ENCODE measurements at regions not wholly inside any gene's neighbourhood (a gene's known extent, or its start where the extent isn't known, plus 50 kb on each side); places are given as distances from the start of the nearest gene placed in this dataset.

DNA sequence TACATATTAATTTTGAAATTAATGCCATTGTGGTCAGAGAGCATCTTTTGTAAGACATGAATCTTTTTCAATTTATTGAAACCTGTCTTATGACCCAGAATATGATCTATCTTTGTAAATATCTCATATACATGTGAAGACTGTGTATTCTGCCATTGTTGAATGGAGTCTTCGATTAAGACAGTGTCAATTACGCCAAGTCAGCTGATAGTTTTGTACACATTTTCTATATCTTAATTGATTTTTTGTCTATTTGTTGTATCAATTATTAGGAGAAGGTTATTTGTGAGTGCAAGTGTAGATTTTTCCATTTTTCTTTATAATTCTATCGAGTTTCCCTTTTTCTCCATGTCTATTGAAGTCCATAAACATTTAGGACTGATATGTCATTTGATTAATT, 471.6 kb downstream of the MED10 start:
- H3K9me3 Mint-ChIP-seq: peaks cover 0 to 5% (median 0%) of the 10 kb centered on the region in 8 donors
- no peaks in the 10 kb centered on the region for H3K36me3 ChIP-seq (ENCODE audit: insufficient read depth, low read length)
- CTCF ChIA-PET (ENCODE audit: partially characterized antibody): no interaction called here

DNA sequence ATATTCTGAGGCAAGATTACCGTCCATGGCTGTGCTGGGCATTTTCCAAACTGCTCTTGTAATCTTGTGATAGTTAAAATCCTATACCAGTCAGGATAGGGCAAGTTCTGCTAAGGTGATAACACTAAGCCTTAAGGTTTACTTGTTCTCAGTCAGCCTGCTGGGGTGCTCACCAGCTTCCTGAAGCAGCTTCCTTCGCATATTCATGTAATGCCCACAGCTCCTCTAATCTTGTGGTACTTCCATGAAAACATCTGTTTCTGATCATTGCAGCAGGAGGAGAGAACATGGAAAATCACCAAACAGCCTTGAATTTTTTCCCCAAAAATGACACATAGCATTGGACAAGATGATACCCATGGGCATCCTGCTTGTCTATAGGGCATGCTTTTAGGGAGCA, 473.2 kb downstream of the MED10 start:
- H3K9me3 ChIP-seq (ENCODE audit: control insufficient read depth in 1 of 2, low read length in 2 of 2): no peaks in the 10 kb centered on the region
- no peak overlapping the region for H3K27ac ChIP-seq (ENCODE audit: low read depth, low read length)
- H3K36me3 ChIP-seq (ENCODE audit: insufficient read depth, low read length): no peaks in the 10 kb centered on the region
- no peak overlapping the region for H3K4me3 ChIP-seq (ENCODE audit: low read length in 2 of 2)
- Mint-ChIP-seq H3K27ac (no peak overlapping the region), H3K4me1 (no peaks in the 10 kb centered on the region), H3K4me3 (no peak overlapping the region), H3K27me3 (peaks cover 3% of the 10 kb centered on the region in 2 donors), H3K36me3 (no peaks in the 10 kb centered on the region), H3K9me3 (peaks cover 0 to 5% (median under 1%) of the 10 kb centered on the region in 8 donors)
- ChIA-PET CTCF (ENCODE audit: partially characterized antibody) (no interaction called here), POLR2A (ENCODE audit: partially characterized antibody) (no interaction called here)
- no peak for DNase-seq
- no peaks in the 10 kb centered on the region for H3K4me1 ChIP-seq (ENCODE audit: insufficient read depth, low read length)
- intact Hi-C loops (cut with micrococcal nuclease): no loop called here
- no peaks in the 10 kb centered on the region for H3K27me3 ChIP-seq (ENCODE audit: insufficient read depth, low read length)

More for the DNA sequence above, 471.6 kb downstream of the MED10 start:
- Histone ChIP-seq H3K27me3 (ENCODE audit: insufficient read depth, low read length) (no peaks in the 10 kb centered on the region), H3K9me3 (ENCODE audit: control insufficient read depth in 1 of 2, low read length in 2 of 2) (no peaks in the 10 kb centered on the region), H3K4me3 (ENCODE audit: low read length in 2 of 2) (no peak overlapping the region), H3K4me1 (ENCODE audit: insufficient read depth, low read length) (no peaks in the 10 kb centered on the region), H3K27ac (ENCODE audit: low read depth, low read length) (no peak overlapping the region)
- DNase-seq: no peak
- H3K4me3 Mint-ChIP-seq: no peak overlapping the region
- H3K27me3 Mint-ChIP-seq: peaks cover 3% of the 10 kb centered on the region in 2 donors
- POLR2A ChIA-PET (ENCODE audit: partially characterized antibody): no interaction called here
- no peaks in the 10 kb centered on the region for H3K4me1 Mint-ChIP-seq
- H3K27ac Mint-ChIP-seq: no peak overlapping the region
- intact Hi-C loops (cut with micrococcal nuclease): no loop called here
- no peaks in the 10 kb centered on the region for H3K36me3 Mint-ChIP-seq

DNA sequence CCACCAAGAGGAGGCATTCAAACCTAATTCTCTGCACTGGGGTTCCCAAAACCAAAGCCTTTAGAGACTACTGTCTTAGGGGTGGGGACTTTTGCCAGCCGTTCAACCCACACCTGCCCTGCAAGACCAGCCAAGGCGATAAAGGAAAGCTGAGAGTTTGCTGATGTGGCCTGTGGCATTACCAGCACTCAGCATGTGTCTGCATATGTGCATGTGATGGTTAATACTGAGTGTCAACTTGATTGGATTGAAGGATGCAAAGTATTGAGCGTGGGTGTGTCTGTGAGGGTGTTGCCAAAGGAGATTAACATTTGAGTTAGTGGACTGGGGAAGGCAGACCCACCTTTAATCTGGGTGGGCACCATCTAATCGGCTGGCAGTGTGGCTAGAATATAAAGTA, 474.2 kb downstream of the MED10 start:
- no peaks in the 10 kb centered on the region for H3K4me1 Mint-ChIP-seq
- Histone ChIP-seq H3K4me1 (ENCODE audit: insufficient read depth, low read length) (no peaks in the 10 kb centered on the region), H3K9me3 (ENCODE audit: control insufficient read depth in 1 of 2, low read length in 2 of 2) (no peaks in the 10 kb centered on the region), H3K27me3 (ENCODE audit: insufficient read depth, low read length) (no peaks in the 10 kb centered on the region), H3K4me3 (ENCODE audit: low read length in 2 of 2) (no peak overlapping the region), H3K27ac (ENCODE audit: low read depth, low read length) (no peak overlapping the region), H3K36me3 (ENCODE audit: insufficient read depth, low read length) (no peaks in the 10 kb centered on the region)
- no peak overlapping the region for H3K4me3 Mint-ChIP-seq
- intact Hi-C loops (cut with micrococcal nuclease): no loop called here
- no peak overlapping the region for H3K27ac Mint-ChIP-seq
- H3K9me3 Mint-ChIP-seq: peaks cover 0 to 5% (median 2%) of the 10 kb centered on the region in 8 donors
- no peaks in the 10 kb centered on the region for H3K36me3 Mint-ChIP-seq
- no peak for DNase-seq
- ChIA-PET CTCF (ENCODE audit: partially characterized antibody) (no interaction called here), POLR2A (ENCODE audit: partially characterized antibody) (no interaction called here)
- H3K27me3 Mint-ChIP-seq: peaks cover 1 to 2% of the 10 kb centered on the region in 2 donors

DNA sequence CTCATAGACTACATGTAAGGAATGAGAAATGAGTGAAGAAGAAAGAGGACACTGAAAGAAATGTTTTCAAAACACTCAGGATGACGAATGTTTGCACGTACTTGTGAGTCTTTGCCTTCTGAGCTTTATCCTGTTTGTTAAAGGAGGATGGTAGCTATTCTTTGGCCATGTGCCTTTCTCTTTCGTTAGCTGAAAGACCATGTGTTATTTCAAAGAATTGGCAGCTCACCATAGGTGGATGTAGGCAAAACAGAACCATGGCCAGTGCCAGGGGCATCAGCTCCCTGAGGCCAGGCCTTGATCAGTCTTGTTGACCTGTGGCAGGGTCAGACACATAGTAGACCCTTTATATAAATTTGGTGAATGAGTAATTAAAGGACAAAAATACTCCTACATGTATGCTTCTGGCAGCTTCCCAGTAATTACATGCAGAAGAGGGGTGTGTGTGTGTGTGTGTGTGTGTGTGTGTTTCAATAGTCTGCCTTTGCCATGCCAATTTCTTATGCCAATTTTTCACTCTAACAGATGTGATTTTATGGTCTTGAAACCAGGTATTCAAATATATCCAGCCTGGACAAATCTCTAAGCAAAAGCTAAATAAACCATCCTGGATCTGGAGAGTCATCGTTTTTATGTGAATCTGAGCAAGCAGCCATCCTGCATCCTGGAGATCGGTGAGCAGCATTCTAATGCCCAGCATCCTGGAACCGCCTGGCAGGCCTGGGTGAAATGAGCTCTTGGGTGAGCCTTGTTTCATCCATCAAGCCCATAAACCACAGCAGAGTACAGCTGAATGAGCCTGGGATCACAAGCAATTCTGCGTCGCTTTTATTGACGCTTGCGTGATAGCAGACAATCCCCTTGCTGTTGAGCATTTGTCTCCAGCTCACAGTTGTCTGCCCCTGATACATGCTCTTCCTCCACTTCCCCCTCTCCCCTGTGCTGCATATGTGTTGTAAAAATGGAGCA, 475.4 kb downstream of the MED10 start:
- Mint-ChIP-seq H3K9me3 (peaks cover 0 to 5% (median 2%) of the 10 kb centered on the region in 8 donors), H3K36me3 (no peaks in the 10 kb centered on the region), H3K27me3 (no peaks in the 10 kb centered on the region), H3K4me1 (no peaks in the 10 kb centered on the region), H3K27ac (no peak overlapping the region), H3K4me3 (no peak overlapping the region)
- intact Hi-C loops (cut with micrococcal nuclease): no loop called here
- no peak overlapping the region for H3K4me3 ChIP-seq (ENCODE audit: low read length in 2 of 2)
- H3K27ac ChIP-seq (ENCODE audit: low read depth, low read length): no peak overlapping the region
- no peaks in the 10 kb centered on the region for H3K4me1 ChIP-seq (ENCODE audit: insufficient read depth, low read length)
- ChIA-PET POLR2A (ENCODE audit: partially characterized antibody) (no interaction called here), CTCF (ENCODE audit: partially characterized antibody) (no interaction called here)
- H3K9me3 ChIP-seq (ENCODE audit: control insufficient read depth in 1 of 2, low read length in 2 of 2): no peaks in the 10 kb centered on the region
- DNase-seq: no peak
- H3K27me3 ChIP-seq (ENCODE audit: insufficient read depth, low read length): no peaks in the 10 kb centered on the region
- no peaks in the 10 kb centered on the region for H3K36me3 ChIP-seq (ENCODE audit: insufficient read depth, low read length)

DNA sequence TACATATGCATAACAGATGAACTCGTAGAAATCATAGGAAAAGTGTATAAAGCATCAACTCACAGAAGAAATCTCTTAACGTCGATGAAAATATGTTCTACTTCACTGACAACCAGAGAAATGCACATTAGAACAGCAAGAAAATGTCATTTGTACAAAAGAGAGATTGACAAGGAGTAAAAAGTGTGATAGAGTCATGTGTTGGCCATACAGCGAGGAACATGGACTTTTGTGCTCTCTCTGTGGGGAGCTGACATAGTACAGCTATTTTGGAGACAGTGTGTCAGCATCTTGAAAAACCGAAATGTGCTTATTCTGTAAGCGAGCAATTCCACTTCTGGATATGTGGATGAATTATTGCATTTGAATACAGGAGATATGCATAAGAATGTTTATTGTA, 477.9 kb downstream of the ICE1 start:
- H3K36me3 Mint-ChIP-seq: no peaks in the 10 kb centered on the region
- H3K27ac ChIP-seq (ENCODE audit: low read depth, low read length): no peak overlapping the region
- no peaks in the 10 kb centered on the region for H3K27me3 ChIP-seq (ENCODE audit: insufficient read depth, low read length)
- no peak for DNase-seq
- H3K27ac Mint-ChIP-seq: no peak overlapping the region
- no peak overlapping the region for H3K4me3 ChIP-seq (ENCODE audit: low read length in 2 of 2)
- CTCF ChIA-PET (ENCODE audit: partially characterized antibody): interaction anchor here (1.2 kb wide), 1 partner anchor 13 kb away, joined by 3 read pairs; no protein-coding TSS in a partner anchor
- H3K4me1 Mint-ChIP-seq: no peaks in the 10 kb centered on the region
- H3K27me3 Mint-ChIP-seq: no peaks in the 10 kb centered on the region
- no peak overlapping the region for H3K4me3 Mint-ChIP-seq
- POLR2A ChIA-PET (ENCODE audit: partially characterized antibody): no interaction called here
- peaks cover 0 to 5% (median 2%) of the 10 kb centered on the region in 8 donors for H3K9me3 Mint-ChIP-seq
- H3K4me1 ChIP-seq (ENCODE audit: insufficient read depth, low read length): no peaks in the 10 kb centered on the region
- intact Hi-C loops (cut with micrococcal nuclease): no loop called here
- H3K9me3 ChIP-seq (ENCODE audit: control insufficient read depth in 1 of 2, low read length in 2 of 2): no peaks in the 10 kb centered on the region
- no peaks in the 10 kb centered on the region for H3K36me3 ChIP-seq (ENCODE audit: insufficient read depth, low read length)

DNA sequence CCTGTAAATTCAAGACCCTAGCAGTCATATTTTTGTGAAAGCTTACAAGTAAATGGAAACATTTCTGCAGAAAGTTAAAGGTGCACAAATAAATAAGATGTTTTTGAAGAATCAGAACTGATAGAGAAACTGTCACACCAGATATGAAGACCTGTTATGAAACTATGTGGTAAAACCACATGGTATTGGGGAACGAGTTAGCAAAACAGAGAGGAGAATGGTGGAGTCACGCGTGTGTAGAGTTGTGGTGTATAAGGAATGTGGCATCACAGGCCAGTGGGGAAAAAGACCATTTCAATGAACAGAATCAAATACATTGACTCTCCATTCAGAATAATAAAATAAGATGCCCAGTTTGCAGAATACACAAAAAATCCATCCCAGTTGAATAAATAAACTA, 477.2 kb downstream of the ICE1 start:
- H3K27ac Mint-ChIP-seq: no peak overlapping the region
- Histone ChIP-seq H3K4me3 (ENCODE audit: low read length in 2 of 2) (no peak overlapping the region), H3K27me3 (ENCODE audit: insufficient read depth, low read length) (no peaks in the 10 kb centered on the region), H3K4me1 (ENCODE audit: insufficient read depth, low read length) (no peaks in the 10 kb centered on the region), H3K36me3 (ENCODE audit: insufficient read depth, low read length) (no peaks in the 10 kb centered on the region), H3K9me3 (ENCODE audit: control insufficient read depth in 1 of 2, low read length in 2 of 2) (no peaks in the 10 kb centered on the region), H3K27ac (ENCODE audit: low read depth, low read length) (no peak overlapping the region)
- no peaks in the 10 kb centered on the region for H3K4me1 Mint-ChIP-seq
- CTCF ChIA-PET (ENCODE audit: partially characterized antibody): no interaction called here
- DNase-seq: no peak
- peaks cover 0 to 5% (median 2%) of the 10 kb centered on the region in 8 donors for H3K9me3 Mint-ChIP-seq
- POLR2A ChIA-PET (ENCODE audit: partially characterized antibody): no interaction called here
- intact Hi-C loops (cut with micrococcal nuclease): no loop called here
- H3K36me3 Mint-ChIP-seq: no peaks in the 10 kb centered on the region
- no peak overlapping the region for H3K4me3 Mint-ChIP-seq
- H3K27me3 Mint-ChIP-seq: no peaks in the 10 kb centered on the region

DNA sequence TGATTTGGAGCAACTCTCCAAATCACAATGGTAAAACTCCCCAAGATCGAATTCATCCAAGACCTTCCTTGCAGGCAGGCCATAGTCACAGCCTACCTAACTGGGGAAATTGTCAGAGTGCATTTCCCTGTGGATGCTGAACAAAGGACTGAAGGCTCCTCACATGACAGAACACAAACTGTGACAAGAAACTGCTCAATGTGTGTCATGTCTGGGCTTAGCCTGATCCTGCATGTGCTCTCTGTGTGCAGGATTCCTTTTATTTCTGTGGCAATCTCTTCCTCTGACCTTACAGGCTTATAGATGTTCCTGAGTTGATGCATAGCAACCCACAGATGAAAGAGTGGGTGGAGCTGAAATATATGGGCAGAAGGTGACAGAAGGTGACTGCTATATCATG, 465.8 kb downstream of the ICE1 start:
- H3K27ac ChIP-seq (ENCODE audit: low read depth, low read length): no peak overlapping the region
- H3K36me3 ChIP-seq (ENCODE audit: insufficient read depth, low read length): no peaks in the 10 kb centered on the region
- ChIA-PET CTCF (ENCODE audit: partially characterized antibody) (no interaction called here), POLR2A (ENCODE audit: partially characterized antibody) (no interaction called here)
- intact Hi-C loops (cut with micrococcal nuclease): no loop called here
- peaks cover 0 to 1% (median 0%) of the 10 kb centered on the region in 4 donors for H3K4me1 Mint-ChIP-seq
- H3K4me3 ChIP-seq (ENCODE audit: low read length in 2 of 2): no peak overlapping the region
- H3K9me3 ChIP-seq (ENCODE audit: control insufficient read depth in 1 of 2, low read length in 2 of 2): no peaks in the 10 kb centered on the region
- H3K27me3 ChIP-seq (ENCODE audit: insufficient read depth, low read length): no peaks in the 10 kb centered on the region
- no peaks in the 10 kb centered on the region for H3K36me3 Mint-ChIP-seq
- no peak overlapping the region for H3K4me3 Mint-ChIP-seq
- peaks cover 0 to 4% (median 2%) of the 10 kb centered on the region in 8 donors for H3K9me3 Mint-ChIP-seq
- H3K4me1 ChIP-seq (ENCODE audit: insufficient read depth, low read length): no peaks in the 10 kb centered on the region
- no peak overlapping the region for H3K27ac Mint-ChIP-seq
- no peak for DNase-seq
- H3K27me3 Mint-ChIP-seq: peaks cover 5 to 8% of the 10 kb centered on the region in 2 donors

Data from CD4-positive, alpha-beta memory T cell (primary cell).